GM12864 (cell line): ENCODE measurements at regions not wholly inside any gene's neighbourhood (a gene's known extent, or its start where the extent isn't known, plus 50 kb on each side); places are given as distances from the start of the nearest gene placed in this dataset.

Source experiments
- DNase-seq: peaks from one replicate; pipeline ENCODE4 v3.0.0-alpha.2; 2011; ENCODE audit warnings: low read depth
- H3K4me3 ChIP-seq: 2 replicates; pipeline ENCODE4 v1.5.1; 2011; ENCODE audit warnings: mild to moderate bottlenecking, low read depth, low read length, control low read depth
- TF ChIP-seq, protein P1 (sequence below): IDR thresholded peaks from 2 replicates; pipeline ENCODE4 v1.5.1; 2011; ENCODE audit warnings: low read depth, mild to moderate bottlenecking, moderate library complexity, low read length, control low read depth, inconsistent platforms; ENCODE audit errors: missing control alignments

DNA sequence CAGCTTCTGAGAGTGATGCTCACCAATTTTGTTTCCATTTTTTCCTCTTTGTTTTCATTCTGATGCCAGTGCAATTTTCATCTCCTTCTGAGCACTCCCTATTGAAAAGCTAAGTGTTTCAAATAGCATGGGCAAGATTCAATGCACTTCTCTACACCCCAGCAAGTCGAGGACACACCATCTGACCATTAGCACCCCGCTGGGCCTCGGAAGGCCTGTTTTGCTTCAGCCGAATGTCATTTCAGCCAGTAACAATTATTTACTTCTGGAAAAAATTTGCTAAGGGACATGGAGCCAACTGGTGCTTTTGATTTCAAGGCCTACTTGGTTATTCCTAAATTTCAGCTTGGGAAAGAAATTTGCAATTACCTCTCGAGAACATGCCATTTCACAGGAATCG, 392.4 kb downstream of the RNF144A start:
- TF ChIP-seq, protein P1, sequence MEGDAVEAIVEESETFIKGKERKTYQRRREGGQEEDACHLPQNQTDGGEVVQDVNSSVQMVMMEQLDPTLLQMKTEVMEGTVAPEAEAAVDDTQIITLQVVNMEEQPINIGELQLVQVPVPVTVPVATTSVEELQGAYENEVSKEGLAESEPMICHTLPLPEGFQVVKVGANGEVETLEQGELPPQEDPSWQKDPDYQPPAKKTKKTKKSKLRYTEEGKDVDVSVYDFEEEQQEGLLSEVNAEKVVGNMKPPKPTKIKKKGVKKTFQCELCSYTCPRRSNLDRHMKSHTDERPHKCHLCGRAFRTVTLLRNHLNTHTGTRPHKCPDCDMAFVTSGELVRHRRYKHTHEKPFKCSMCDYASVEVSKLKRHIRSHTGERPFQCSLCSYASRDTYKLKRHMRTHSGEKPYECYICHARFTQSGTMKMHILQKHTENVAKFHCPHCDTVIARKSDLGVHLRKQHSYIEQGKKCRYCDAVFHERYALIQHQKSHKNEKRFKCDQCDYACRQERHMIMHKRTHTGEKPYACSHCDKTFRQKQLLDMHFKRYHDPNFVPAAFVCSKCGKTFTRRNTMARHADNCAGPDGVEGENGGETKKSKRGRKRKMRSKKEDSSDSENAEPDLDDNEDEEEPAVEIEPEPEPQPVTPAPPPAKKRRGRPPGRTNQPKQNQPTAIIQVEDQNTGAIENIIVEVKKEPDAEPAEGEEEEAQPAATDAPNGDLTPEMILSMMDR, result no peak
- no peak for DNase-seq
- no peak overlapping the region for H3K4me3 ChIP-seq

DNA sequence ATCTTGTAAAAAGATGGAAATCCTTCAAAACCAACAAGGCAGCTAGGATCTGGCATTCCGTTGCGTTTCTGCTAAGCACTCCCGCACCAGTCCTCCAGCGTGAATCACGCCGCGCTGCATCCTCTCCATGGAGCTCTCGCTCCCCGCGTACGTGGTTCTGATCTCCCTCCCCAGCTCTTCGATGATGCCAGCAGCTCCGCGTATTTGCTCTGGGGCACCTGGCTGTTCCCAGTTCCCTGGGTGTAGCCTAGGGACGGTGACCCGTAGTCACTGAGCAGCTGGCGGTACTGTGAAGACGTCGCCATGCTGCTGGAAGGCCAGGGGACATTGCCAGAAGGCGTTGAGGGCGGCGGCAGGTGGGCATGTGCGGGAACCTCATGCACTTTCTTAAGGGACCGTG, 407.5 kb downstream of the RNF144A start:
- DNase-seq, result no peak
- TF ChIP-seq, protein P1, result no peak
- H3K4me3 ChIP-seq, result no peak overlapping the region

DNA sequence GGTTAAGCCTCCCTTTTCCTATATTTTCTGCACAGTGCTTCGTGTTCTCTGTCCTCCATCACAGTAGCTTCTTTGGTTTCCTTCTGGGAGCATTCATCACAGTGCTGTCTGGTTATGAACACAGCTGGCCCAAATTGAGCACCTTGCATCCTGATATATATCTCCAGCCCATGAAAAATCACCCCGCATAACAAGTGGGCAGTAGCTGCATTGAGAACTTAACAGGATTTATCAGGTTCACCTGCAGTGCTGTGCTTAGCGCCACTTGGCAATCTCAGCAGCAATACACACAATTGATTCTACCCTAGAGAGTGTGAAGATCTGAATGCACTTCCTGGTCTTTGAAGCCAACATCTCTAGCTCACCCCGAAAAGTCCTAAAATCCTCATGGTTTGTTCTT, 408.0 kb downstream of the RNF144A start:
- TF ChIP-seq, protein P1, result no peak
- no peak for DNase-seq

DNA sequence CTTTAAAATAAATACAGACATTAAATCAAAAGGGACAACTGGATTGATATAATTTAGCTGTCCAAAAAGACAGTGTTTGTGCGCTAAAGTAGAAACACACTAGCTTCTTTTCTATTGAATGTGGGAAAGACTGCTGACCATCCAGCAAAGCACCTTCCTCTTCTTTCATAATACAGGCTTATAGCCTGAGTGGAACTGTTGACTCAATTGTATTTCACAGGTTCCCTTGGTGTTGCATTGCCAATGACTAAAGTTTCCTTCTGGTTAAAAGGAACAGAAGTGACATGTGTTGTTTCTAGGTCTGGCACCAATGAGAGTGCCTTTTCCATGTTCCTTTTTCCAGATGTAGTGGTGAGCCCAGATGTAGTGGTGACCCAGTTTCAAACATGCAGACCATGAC, 412.3 kb downstream of the RNF144A start:
- no peak for DNase-seq
- TF ChIP-seq, protein P1, result no peak
- H3K4me3 ChIP-seq, result no peak overlapping the region

More for the DNA sequence above, 408.0 kb downstream of the RNF144A start:
- no peak overlapping the region for H3K4me3 ChIP-seq

DNA sequence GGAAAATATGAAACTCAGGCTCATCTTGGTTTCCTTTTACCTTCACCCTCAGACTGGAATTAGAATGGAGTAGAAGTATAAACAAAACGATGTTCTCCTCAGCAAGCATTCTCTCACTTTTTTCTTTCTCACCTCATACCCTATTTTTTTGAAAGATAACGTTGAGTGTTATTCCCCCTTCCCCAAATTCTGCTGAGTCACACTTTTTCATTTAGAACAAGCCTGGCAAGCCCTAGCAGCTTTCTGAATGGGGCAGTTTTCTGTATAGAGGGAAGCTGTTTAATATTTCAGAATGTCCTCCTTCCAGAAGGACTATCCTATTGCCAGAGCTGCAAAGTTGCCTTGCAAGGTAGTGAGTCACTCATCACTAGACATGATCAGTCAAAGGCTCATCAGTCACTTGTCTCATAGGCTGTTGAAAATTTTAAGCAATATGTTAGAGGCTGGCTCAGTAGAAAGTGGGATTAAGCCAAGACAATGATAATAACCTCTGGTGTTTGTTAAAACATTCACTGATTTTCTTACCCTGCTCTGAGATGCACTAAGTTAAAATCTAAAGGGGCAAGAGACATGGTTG, 416.1 kb downstream of the RNF144A start:
- no peak overlapping the region for H3K4me3 ChIP-seq
- no peak for DNase-seq
- TF ChIP-seq, protein P1, result no peak

DNA sequence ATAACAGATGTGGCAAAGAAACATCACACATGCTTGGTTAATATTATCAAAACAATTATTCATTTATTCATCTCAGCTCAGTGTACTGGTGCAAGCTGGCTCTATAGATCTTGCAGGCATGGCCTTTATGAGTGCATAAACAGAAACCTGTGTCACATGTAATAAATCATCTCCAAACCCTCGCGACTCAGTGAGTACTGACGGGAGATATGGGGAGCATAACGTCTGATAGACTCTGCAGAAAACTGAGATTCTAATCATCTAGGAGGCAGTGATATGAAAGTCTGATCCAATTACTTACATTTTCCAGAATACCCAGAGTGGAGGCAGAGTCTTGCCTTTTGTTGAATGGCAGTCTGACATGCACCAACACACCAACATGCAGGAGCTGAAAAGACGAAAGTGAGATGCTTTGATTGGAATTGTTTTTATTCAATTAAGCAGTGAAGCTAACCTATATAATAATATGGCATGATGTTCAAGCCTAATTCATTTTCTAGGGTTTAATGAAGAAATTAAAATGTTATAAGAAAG, 416.8 kb downstream of the RNF144A start:
- TF ChIP-seq, protein P1, result no peak
- H3K4me3 ChIP-seq, result no peak overlapping the region
- no peak for DNase-seq

DNA sequence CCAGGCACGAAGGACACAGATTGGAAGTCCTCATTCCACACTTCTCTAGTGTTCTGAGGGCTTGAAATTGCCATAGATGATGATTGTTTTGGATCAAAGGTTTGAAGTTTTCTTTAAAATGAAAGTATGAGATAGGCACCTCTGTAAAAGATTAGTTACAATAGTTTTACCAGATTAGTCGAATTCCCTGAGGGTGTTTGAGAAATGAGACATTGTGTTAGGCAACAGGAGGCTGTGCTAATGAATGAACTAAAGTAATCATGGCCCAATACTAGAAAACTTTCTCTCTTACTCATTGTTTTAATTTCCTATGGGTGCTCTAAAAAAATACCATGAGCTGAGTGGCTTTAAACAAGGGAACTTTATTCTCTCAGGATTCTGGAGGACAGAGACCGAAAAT, 421.7 kb downstream of the RNF144A start:
- H3K4me3 ChIP-seq, result no peak overlapping the region
- no peak for DNase-seq
- TF ChIP-seq, protein P1, result no peak
